Activated CD4-positive, alpha-beta T cell treated with anti-CD3 and anti-CD28 coated beads, Interleukin-2, amount 10 ng/mL, durations not matched to agents 24 days and 14 days (primary cell): ENCODE measurements at regions not wholly inside any gene's neighbourhood (a gene's known extent, or its start where the extent isn't known, plus 50 kb on each side); places are given as distances from the start of the nearest gene placed in this dataset.

ENCODE experiments used
- DNase-seq: peaks from one replicate; pipeline ENCODE4 v3.0.0; 2022
- H3K27ac Mint-ChIP-seq: one replicate; pipeline ENCODE4 v1.8.0; 2022; ENCODE audit warnings: mild to moderate bottlenecking, mixed read lengths
- H3K27me3 Mint-ChIP-seq: one replicate; pipeline ENCODE4 v1.8.0; 2022; ENCODE audit warnings: mixed read lengths
- H3K36me3 Mint-ChIP-seq: one replicate; pipeline ENCODE4 v1.8.0; 2022; ENCODE audit warnings: low read depth, mild to moderate bottlenecking, mixed read lengths
- H3K4me1 Mint-ChIP-seq: one replicate; pipeline ENCODE4 v1.8.0; 2021; ENCODE audit warnings: mixed read lengths
- H3K4me3 Mint-ChIP-seq: one replicate; pipeline ENCODE4 v1.8.0; 2022; ENCODE audit warnings: mild to moderate bottlenecking, moderate library complexity, mixed read lengths
- H3K9me3 Mint-ChIP-seq: one replicate; pipeline ENCODE4 v1.8.0; 2021; ENCODE audit warnings: mixed read lengths
- intact Hi-C: fragments of 100-400 bp; cut with micrococcal nuclease; formaldehyde crosslinking; loops from one replicate; pipeline ENCODE4 v1.15.1; 2023

DNA sequence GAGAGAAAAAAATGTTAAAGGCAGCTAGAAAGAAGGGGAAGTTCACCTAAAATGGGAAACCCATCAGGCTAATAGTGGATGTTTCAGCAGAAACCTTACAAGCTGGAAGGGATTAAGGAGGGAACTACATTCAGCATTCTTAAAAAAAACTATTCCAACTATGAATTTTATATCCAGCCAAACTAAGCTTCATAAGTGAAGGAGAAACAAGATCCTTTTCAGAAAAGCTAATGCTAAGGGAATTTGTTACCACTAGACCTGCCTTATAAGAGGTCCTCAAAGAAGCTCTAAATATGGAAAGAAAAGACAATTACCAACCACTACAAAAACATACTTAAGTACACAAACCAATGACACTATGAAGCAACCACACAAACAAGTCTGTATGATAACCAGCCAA lies 59.2 kb upstream of the SLC35F1 start:
- no peak overlapping the region for H3K27ac Mint-ChIP-seq
- intact Hi-C loops, result no loop called here
- no peak for DNase-seq
- H3K36me3 Mint-ChIP-seq, result no peaks in the 10 kb centered on the region
- no peak overlapping the region for H3K4me3 Mint-ChIP-seq
- no peaks in the 10 kb centered on the region for H3K4me1 Mint-ChIP-seq
- H3K9me3 Mint-ChIP-seq, result peaks cover 1% of the 10 kb centered on the region
- H3K27me3 Mint-ChIP-seq, result no peaks in the 10 kb centered on the region

DNA sequence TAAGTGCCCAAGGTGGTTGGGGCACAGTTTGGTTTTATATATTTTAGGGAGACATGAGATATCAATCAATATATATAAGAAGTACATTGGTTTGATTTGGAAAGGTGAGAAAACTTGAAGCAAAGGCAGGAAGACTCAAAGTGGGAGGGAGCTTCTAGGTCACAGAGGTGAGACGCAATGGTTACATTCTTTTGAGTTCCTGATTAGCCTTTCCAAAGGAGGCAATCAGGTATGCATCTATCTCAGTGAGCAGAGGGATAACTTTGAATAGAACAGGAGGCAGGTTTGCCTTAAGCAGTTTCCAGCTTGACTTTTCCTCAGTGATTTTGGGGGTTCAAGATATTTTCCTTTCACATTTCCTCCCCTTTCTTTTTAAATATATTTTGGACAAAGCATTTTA lies 58.0 kb upstream of the SLC35F1 start:
- intact Hi-C loops, result no loop called here
- no peak overlapping the region for H3K27ac Mint-ChIP-seq
- H3K27me3 Mint-ChIP-seq, result no peaks in the 10 kb centered on the region
- no peak overlapping the region for H3K4me3 Mint-ChIP-seq
- H3K9me3 Mint-ChIP-seq, result peaks cover 6% of the 10 kb centered on the region
- no peaks in the 10 kb centered on the region for H3K36me3 Mint-ChIP-seq
- no peaks in the 10 kb centered on the region for H3K4me1 Mint-ChIP-seq
- DNase-seq, result no peak
